Upper lobe of left lung (tissue), 6 donors: ENCODE measurements at regions not wholly inside any gene's neighbourhood (a gene's known extent, or its start where the extent isn't known, plus 50 kb on each side); places are given as distances from the start of the nearest gene placed in this dataset.

Experiments used
- ATAC-seq, 2 donors: fragments of 200-7000 bp; cut with Tn5 transposase; one replicate each; pipeline ENCODE4 v1.9.1; 2022; ENCODE audit warnings: mild to moderate bottlenecking in 2 of 2, moderate library complexity in 2 of 2; ENCODE audit not compliant: low FRiP score in 2 of 2
- DNase-seq, 2 donors: peaks; one replicate each; pipeline ENCODE4 v3.0.0-alpha.2; 2019 to 2020
- H3K27ac ChIP-seq, 4 donors: fragments of 200-600 bp; sonication (generic); one replicate each; pipeline ENCODE4 v1.5.1; 2016 to 2019
- H3K27me3 ChIP-seq, 4 donors: fragments of 200-600 bp; sonication (generic); one replicate each; pipeline ENCODE4 v1.5.1; 2017 to 2019
- H3K36me3 ChIP-seq, 4 donors: fragments of 200-600 bp; sonication (generic); one replicate each; pipeline ENCODE4 v1.5.1; 2016 to 2019
- H3K4me1 ChIP-seq, 4 donors: fragments of 200-600 bp; sonication (generic); one replicate each; pipeline ENCODE4 v1.5.1; 2018 to 2019
- H3K4me3 ChIP-seq, 4 donors: fragments of 200-600 bp; sonication (generic); one replicate each; pipeline ENCODE4 v1.5.1; 2017 to 2019; ENCODE audit warnings: mild to moderate bottlenecking in 2 of 4, moderate library complexity in 1 of 4
- H3K9me3 ChIP-seq, 4 donors: fragments of 200-600 bp; sonication (generic); one replicate each; pipeline ENCODE4 v1.5.1; 2018 to 2019
- EP300 ChIP-seq, 4 donors: sonication (generic); formaldehyde crosslinking; IDR thresholded peaks; one replicate each; pipeline ENCODE4 v1.5.1; 2017; ENCODE audit warnings: antibody characterized with exemption in 4 of 4, control low read depth in 2 of 4
- POLR2A ChIP-seq, 4 donors: fragments of 450-650 bp; IDR thresholded peaks; one replicate each; pipeline ENCODE4 v1.5.1; 2016 to 2017; ENCODE audit warnings: antibody characterized with exemption in 4 of 4, mild to moderate bottlenecking in 2 of 4
- POLR2AphosphoS5 ChIP-seq, 2 donors: sonication (generic); formaldehyde crosslinking; IDR thresholded peaks; one replicate each; pipeline ENCODE4 v1.5.1; 2017; ENCODE audit warnings: antibody characterized with exemption in 2 of 2
- WGBS, 2 donors: methylation state at CpG; one replicate each; pipeline ENCODE4 v1.1.5; 2017 to 2018; 5-methylcytosine and 5-hydroxymethylcytosine counted together
- TF ChIP-seq, protein P1 (sequence below), 6 experiments: fragments of 450-650 bp in 4 of 6; fragments of 200-600 bp in 2 of 6; sonication (generic) in 2 of 6; IDR thresholded peaks; one replicate each; pipeline ENCODE4 v1.5.1; 2016 to 2019; ENCODE audit warnings: antibody characterized with exemption in 6 of 6
- donor health status: DM: no; HTN: no; CAD: no; lungs with moderate emphysema.
- donor health status: DM: no; HTN: yes; CAD: no; lungs with severe emphysema.

DNA sequence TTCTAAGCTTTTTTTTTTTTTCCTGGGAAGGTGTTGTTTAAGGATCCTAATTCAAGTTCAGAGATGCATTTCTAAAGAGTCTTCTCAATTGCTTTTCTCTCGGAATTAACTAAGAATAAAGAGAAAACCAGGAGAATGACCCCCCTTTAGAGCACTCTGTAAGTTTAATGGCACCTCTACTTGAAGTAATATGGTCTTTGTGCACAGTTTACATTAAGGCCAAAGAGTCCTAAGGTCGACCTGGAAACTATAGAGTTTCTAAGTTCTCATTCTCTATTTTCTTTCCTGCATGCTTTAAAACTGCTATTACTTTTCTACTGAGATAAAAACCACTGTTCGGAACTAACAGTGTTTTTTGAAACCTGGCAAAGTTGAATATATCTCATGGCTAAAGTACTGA, 923.1 kb upstream of the CDH10 start:
- DNase-seq (no peak), ATAC-seq (no peak)
- H3K4me3 ChIP-seq, result no peak overlapping the region
- H3K27ac ChIP-seq, result no peak overlapping the region
- H3K9me3 ChIP-seq, result peaks cover 0 to 5% (median 0%) of the 10 kb centered on the region in 4 donors
- TF ChIP-seq POLR2A (IDR thresholded peaks at IDR 0.05) (no peak), POLR2AphosphoS5 (IDR thresholded peaks at IDR 0.05) (no peak), EP300 (IDR thresholded peaks at IDR 0.05) (no peak)
- TF ChIP-seq, protein P1, sequence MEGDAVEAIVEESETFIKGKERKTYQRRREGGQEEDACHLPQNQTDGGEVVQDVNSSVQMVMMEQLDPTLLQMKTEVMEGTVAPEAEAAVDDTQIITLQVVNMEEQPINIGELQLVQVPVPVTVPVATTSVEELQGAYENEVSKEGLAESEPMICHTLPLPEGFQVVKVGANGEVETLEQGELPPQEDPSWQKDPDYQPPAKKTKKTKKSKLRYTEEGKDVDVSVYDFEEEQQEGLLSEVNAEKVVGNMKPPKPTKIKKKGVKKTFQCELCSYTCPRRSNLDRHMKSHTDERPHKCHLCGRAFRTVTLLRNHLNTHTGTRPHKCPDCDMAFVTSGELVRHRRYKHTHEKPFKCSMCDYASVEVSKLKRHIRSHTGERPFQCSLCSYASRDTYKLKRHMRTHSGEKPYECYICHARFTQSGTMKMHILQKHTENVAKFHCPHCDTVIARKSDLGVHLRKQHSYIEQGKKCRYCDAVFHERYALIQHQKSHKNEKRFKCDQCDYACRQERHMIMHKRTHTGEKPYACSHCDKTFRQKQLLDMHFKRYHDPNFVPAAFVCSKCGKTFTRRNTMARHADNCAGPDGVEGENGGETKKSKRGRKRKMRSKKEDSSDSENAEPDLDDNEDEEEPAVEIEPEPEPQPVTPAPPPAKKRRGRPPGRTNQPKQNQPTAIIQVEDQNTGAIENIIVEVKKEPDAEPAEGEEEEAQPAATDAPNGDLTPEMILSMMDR (IDR thresholded peaks at IDR 0.05), result no peak
- H3K27me3 ChIP-seq, result no peaks in the 10 kb centered on the region
- no peaks in the 10 kb centered on the region for H3K36me3 ChIP-seq
- WGBS, 2 donors, result 66 to 67% methylated on average over 3 of the region's 3 CpGs
- no peaks in the 10 kb centered on the region for H3K4me1 ChIP-seq

GRCh38 chr5:25562656-25563055, 917.9 kb upstream of the CDH10 start:
- TF ChIP-seq, protein P1 (IDR thresholded peaks at IDR 0.05), result no peak
- TF ChIP-seq POLR2AphosphoS5 (IDR thresholded peaks at IDR 0.05), result no peak
- TF ChIP-seq EP300 (IDR thresholded peaks at IDR 0.05), result no peak
- no peak for TF ChIP-seq POLR2A (IDR thresholded peaks at IDR 0.05)
- DNase-seq (no peak), ATAC-seq (no peak)
- H3K9me3 ChIP-seq, result peaks cover 0 to 5% (median 1%) of the 10 kb centered on the region in 4 donors
- H3K36me3 ChIP-seq, result no peaks in the 10 kb centered on the region
- no peak overlapping the region for H3K4me3 ChIP-seq
- no peak overlapping the region for H3K27ac ChIP-seq
- no peaks in the 10 kb centered on the region for H3K27me3 ChIP-seq
- H3K4me1 ChIP-seq, result no peaks in the 10 kb centered on the region

DNA sequence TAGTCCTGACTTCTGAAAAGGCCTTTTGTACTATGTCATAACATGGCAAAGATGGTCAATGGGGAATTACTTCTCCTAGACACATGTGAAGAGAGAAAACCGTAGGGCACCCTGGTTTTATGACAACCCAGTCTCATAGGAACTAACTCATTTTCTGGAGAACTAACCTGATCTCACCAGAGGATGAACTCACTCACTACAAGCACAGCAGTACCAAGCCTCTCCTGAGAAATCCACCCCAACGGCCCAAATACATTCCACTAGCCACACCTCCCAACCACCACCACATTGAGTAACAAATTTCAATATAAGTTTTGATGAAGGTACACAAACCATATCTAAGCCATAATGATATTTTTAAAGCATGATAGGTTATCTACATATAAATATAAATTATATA, 909.3 kb upstream of the CDH10 start:
- H3K4me3 ChIP-seq, result no peak overlapping the region
- no peaks in the 10 kb centered on the region for H3K27me3 ChIP-seq
- no peaks in the 10 kb centered on the region for H3K9me3 ChIP-seq
- H3K4me1 ChIP-seq, result no peaks in the 10 kb centered on the region
- DNase-seq, result no peak
- 74 to 76% methylated on average over 2 of the region's 2 CpGs for WGBS, 2 donors
- ATAC-seq, result no peak
- H3K27ac ChIP-seq, result no peak overlapping the region
- TF ChIP-seq, protein P1 (IDR thresholded peaks at IDR 0.05), result no peak
- no peak for TF ChIP-seq POLR2AphosphoS5 (IDR thresholded peaks at IDR 0.05)
- no peak for TF ChIP-seq POLR2A (IDR thresholded peaks at IDR 0.05)
- TF ChIP-seq EP300 (IDR thresholded peaks at IDR 0.05), result no peak
- no peaks in the 10 kb centered on the region for H3K36me3 ChIP-seq

DNA sequence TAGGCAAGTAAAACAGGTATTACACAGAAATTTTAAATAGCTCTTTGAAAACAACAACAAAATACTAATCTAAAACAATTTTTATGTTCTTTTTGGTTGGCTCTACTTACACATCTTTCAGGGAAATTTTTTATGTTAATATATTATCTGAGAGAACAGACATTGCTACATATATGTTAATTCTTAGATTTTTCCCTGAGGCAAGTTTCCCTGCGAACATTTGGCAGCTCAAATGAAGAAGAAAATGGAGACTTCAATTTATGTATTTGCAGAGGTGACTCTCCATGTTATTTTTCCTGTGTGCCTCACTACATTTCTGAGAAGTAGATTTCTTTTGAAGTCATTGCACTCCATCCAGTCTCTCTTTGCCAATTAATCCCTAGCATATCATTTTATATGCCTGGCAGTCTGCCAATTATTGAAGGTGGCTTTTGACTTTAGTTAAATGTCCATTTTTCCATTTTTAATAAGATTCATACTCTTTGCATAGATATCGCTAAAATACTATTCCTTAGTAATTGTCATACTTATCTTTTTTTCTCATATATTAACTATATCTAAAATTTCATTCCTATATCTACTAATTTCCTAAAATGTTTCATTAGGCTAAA, 908.2 kb upstream of the CDH10 start:
- DNase-seq (no peak), ATAC-seq (no peak)
- no peaks in the 10 kb centered on the region for H3K36me3 ChIP-seq
- WGBS, 2 donors, result 83 to 87% methylated on average over 2 of the region's 2 CpGs
- no peak overlapping the region for H3K27ac ChIP-seq
- H3K27me3 ChIP-seq, result no peaks in the 10 kb centered on the region
- no peak overlapping the region for H3K4me3 ChIP-seq
- no peaks in the 10 kb centered on the region for H3K9me3 ChIP-seq
- no peaks in the 10 kb centered on the region for H3K4me1 ChIP-seq
- TF ChIP-seq, protein P1 (IDR thresholded peaks at IDR 0.05), result no peak
- TF ChIP-seq EP300 (IDR thresholded peaks at IDR 0.05), result no peak
- TF ChIP-seq POLR2A (IDR thresholded peaks at IDR 0.05), result no peak
- TF ChIP-seq POLR2AphosphoS5 (IDR thresholded peaks at IDR 0.05), result no peak

DNA sequence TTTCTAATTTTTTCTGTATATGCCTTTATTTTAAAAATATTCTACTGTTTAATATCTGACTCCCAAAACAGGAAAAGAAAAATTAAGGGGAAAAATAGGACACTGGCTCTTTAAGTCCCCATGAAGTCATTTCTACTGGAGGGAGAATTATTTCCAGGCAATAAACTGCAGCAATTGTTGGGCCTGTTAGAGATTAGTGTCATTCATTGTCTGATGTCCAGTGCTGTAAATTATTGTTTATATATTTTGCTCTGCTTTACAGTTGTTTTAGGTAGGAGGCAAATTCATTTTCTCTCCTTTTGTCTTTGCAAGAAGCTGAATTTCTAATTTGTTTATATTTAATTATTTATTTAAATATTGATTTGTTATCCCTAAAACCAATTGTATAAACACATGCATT, 906.0 kb upstream of the CDH10 start:
- no peaks in the 10 kb centered on the region for H3K9me3 ChIP-seq
- ATAC-seq (no peak), DNase-seq (no peak)
- H3K4me1 ChIP-seq, result no peaks in the 10 kb centered on the region
- TF ChIP-seq POLR2AphosphoS5 (IDR thresholded peaks at IDR 0.05) (no peak), EP300 (IDR thresholded peaks at IDR 0.05) (no peak), POLR2A (IDR thresholded peaks at IDR 0.05) (no peak)
- TF ChIP-seq, protein P1 (IDR thresholded peaks at IDR 0.05), result no peak
- no peaks in the 10 kb centered on the region for H3K36me3 ChIP-seq
- no peaks in the 10 kb centered on the region for H3K27me3 ChIP-seq
- no peak overlapping the region for H3K4me3 ChIP-seq
- no peak overlapping the region for H3K27ac ChIP-seq
